ENCODE measurements at regions not wholly inside any gene's neighbourhood (a gene's known extent, or its start where the extent isn't known, plus 50 kb on each side); places are given as distances from the start of the nearest gene placed in this dataset.
"Not testable (repeated sequence)": the region's sequence is repeated elsewhere in the genome, so short reads cannot be mapped to it uniquely, and the experiment has no call there.

- H3K27ac ChIP-seq: no peak overlapping the region
- TF ChIP-seq CTCF (conservative IDR thresholded peaks at IDR 0.05): no peak
These were observed 79.5 kb upstream of the GPR141 start for GRCh38 chr7:37604078-37604477.

GRCh38 chr7:37617406-37617805 is 66.2 kb upstream of the GPR141 start:
- H3K27ac ChIP-seq: not testable (repeated sequence)

GRCh38 chr7:37633048-37633447 is 50.5 kb upstream of the GPR141 start:
- TF ChIP-seq CTCF (conservative IDR thresholded peaks at IDR 0.05): no peak
- no peak overlapping the region for H3K27ac ChIP-seq

Data from VCaP (cell line).